ENCODE measurements at regions not wholly inside any gene's neighbourhood (a gene's known extent, or its start where the extent isn't known, plus 50 kb on each side); places are given as distances from the start of the nearest gene placed in this dataset.
"Not testable (repeated sequence)": the region's sequence is repeated elsewhere in the genome, so short reads cannot be mapped to it uniquely, and the experiment has no call there.

DNA sequence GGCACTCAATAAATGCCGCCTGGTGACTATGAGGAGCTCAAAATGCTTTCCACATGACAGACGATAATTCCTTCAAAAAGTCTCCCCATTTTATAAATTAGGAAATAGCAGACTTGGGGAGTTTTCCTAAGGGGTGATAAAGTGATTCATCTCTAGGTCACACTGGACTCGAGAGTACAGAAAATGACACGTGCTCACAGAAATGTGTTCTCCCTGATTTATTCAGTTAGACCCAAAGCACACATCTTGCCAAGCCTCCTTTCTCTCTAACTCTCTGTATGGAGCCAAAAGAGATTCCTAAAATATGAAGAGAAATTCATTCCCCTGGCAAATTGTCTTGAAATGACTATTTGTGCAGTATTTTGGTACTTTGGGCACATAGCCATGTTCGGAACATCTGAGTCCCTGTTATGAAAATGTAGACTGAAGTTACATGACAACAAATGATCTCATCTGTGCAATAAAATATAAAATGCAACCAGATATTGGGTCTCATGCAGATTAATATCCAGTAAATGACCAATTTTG, 381.1 kb downstream of the TFAP2B start:
- no peak for ATAC-seq
- TF ChIP-seq, protein P1, sequence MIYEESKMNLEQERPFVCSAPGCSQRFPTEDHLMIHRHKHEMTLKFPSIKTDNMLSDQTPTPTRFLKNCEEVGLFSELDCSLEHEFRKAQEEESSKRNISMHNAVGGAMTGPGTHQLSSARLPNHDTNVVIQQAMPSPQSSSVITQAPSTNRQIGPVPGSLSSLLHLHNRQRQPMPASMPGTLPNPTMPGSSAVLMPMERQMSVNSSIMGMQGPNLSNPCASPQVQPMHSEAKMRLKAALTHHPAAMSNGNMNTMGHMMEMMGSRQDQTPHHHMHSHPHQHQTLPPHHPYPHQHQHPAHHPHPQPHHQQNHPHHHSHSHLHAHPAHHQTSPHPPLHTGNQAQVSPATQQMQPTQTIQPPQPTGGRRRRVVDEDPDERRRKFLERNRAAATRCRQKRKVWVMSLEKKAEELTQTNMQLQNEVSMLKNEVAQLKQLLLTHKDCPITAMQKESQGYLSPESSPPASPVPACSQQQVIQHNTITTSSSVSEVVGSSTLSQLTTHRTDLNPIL (CRISPR knock-in tag; IDR thresholded peaks at IDR 0.05; ENCODE audit: low read depth): no peak
- TF ChIP-seq, protein P2, sequence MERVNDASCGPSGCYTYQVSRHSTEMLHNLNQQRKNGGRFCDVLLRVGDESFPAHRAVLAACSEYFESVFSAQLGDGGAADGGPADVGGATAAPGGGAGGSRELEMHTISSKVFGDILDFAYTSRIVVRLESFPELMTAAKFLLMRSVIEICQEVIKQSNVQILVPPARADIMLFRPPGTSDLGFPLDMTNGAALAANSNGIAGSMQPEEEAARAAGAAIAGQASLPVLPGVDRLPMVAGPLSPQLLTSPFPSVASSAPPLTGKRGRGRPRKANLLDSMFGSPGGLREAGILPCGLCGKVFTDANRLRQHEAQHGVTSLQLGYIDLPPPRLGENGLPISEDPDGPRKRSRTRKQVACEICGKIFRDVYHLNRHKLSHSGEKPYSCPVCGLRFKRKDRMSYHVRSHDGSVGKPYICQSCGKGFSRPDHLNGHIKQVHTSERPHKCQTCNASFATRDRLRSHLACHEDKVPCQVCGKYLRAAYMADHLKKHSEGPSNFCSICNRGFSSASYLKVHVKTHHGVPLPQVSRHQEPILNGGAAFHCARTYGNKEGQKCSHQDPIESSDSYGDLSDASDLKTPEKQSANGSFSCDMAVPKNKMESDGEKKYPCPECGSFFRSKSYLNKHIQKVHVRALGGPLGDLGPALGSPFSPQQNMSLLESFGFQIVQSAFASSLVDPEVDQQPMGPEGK (CRISPR knock-in tag; IDR thresholded peaks at IDR 0.05; ENCODE audit: borderline replicate concordance): no peak
- TF ChIP-seq SNAI2 (CRISPR knock-in tag; IDR thresholded peaks at IDR 0.05): no peak
- TF ChIP-seq TOX (CRISPR knock-in tag; IDR thresholded peaks at IDR 0.05; ENCODE audit: borderline replicate concordance): no peak
- TF ChIP-seq, protein P3, sequence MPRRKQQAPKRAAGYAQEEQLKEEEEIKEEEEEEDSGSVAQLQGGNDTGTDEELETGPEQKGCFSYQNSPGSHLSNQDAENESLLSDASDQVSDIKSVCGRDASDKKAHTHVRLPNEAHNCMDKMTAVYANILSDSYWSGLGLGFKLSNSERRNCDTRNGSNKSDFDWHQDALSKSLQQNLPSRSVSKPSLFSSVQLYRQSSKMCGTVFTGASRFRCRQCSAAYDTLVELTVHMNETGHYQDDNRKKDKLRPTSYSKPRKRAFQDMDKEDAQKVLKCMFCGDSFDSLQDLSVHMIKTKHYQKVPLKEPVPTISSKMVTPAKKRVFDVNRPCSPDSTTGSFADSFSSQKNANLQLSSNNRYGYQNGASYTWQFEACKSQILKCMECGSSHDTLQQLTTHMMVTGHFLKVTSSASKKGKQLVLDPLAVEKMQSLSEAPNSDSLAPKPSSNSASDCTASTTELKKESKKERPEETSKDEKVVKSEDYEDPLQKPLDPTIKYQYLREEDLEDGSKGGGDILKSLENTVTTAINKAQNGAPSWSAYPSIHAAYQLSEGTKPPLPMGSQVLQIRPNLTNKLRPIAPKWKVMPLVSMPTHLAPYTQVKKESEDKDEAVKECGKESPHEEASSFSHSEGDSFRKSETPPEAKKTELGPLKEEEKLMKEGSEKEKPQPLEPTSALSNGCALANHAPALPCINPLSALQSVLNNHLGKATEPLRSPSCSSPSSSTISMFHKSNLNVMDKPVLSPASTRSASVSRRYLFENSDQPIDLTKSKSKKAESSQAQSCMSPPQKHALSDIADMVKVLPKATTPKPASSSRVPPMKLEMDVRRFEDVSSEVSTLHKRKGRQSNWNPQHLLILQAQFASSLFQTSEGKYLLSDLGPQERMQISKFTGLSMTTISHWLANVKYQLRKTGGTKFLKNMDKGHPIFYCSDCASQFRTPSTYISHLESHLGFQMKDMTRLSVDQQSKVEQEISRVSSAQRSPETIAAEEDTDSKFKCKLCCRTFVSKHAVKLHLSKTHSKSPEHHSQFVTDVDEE (CRISPR knock-in tag; IDR thresholded peaks at IDR 0.05): no peak

DNA sequence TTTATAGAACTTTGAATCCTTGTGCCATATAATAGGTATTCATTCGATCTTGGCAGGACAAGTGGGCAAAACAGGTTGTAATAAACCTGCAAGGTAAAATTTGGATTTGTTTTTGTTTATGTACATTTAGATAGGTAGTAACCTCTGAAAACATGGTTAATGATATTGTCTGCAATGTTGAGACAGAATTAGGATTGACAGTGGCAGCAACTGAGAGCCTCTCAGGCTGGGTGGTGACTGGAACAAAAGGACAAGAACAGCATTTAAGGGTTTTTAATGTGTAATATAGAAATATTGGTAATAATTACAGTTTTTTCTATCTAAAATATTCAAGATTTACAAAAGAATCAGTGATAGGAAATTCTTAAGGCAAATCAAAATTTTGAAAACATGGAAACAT, 382.0 kb downstream of the TFAP2B start:
- ATAC-seq: no peak
- TF ChIP-seq TCF4 (CRISPR knock-in tag; IDR thresholded peaks at IDR 0.05; ENCODE audit: borderline replicate concordance) (no peak), ZFP30 (CRISPR knock-in tag; IDR thresholded peaks at IDR 0.05) (no peak)

DNA sequence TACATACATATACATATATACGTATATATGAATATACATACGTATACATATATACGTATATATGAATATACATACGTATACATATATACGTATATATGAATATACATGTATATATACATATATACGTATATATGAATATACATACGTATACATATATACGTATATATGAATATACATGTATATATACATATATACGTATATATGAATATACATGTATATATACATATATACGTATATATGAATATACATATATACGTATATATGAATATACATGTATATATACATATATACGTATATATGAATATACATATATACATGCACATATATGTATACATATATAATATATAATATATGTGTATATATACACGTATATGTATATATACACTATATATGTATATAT, 384.0 kb downstream of the TFAP2B start:
- ATAC-seq: not testable (repeated sequence)

DNA sequence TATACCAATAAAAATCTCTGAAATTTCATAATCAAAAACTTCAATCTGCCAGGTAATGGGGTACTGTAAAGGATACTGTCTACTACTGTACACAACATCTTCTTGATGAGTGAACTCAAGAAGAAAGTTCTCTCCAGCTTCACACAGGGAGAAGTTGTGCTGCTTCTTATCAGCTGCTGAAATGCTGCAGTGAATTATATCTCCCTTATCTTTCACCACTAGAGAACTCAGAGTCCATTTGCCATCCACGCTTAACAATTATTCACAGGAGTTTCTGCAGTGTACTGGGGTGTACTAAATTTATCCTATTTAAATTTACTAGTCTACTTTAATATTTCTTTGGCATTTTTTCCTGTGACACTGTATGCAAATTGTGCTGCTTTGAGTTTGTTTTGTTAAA, 384.8 kb downstream of the TFAP2B start:
- TF ChIP-seq, protein P4, sequence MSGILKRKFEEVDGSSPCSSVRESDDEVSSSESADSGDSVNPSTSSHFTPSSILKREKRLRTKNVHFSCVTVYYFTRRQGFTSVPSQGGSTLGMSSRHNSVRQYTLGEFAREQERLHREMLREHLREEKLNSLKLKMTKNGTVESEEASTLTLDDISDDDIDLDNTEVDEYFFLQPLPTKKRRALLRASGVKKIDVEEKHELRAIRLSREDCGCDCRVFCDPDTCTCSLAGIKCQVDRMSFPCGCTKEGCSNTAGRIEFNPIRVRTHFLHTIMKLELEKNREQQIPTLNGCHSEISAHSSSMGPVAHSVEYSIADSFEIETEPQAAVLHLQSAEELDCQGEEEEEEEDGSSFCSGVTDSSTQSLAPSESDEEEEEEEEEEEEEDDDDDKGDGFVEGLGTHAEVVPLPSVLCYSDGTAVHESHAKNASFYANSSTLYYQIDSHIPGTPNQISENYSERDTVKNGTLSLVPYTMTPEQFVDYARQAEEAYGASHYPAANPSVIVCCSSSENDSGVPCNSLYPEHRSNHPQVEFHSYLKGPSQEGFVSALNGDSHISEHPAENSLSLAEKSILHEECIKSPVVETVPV (CRISPR knock-in tag; IDR thresholded peaks at IDR 0.05): no peak
- TF ChIP-seq PPARA (CRISPR knock-in tag; IDR thresholded peaks at IDR 0.05; ENCODE audit: borderline replicate concordance) (no peak), RARB (CRISPR knock-in tag; IDR thresholded peaks at IDR 0.05) (no peak), TOX (CRISPR knock-in tag; IDR thresholded peaks at IDR 0.05; ENCODE audit: borderline replicate concordance) (no peak), ARNTL (CRISPR knock-in tag; IDR thresholded peaks at IDR 0.05; ENCODE audit: borderline replicate concordance, low read depth) (no peak), ISL1 (CRISPR knock-in tag; IDR thresholded peaks at IDR 0.05) (no peak), ZNF70 (CRISPR knock-in tag; IDR thresholded peaks at IDR 0.05) (no peak), ZFP3 (CRISPR knock-in tag; IDR thresholded peaks at IDR 0.05) (no peak), CSDC2 (CRISPR knock-in tag; IDR thresholded peaks at IDR 0.05) (no peak), GLIS3 (CRISPR knock-in tag; IDR thresholded peaks at IDR 0.05) (no peak), ZFP30 (CRISPR knock-in tag; IDR thresholded peaks at IDR 0.05) (no peak), OSR1 (CRISPR knock-in tag; IDR thresholded peaks at IDR 0.05) (no peak), ZNF565 (CRISPR knock-in tag; conservative IDR thresholded peaks at IDR 0.05; ENCODE audit: low read depth) (no peak), BACH2 (CRISPR knock-in tag; IDR thresholded peaks at IDR 0.05; ENCODE audit: borderline replicate concordance) (no peak), SNAI2 (CRISPR knock-in tag; IDR thresholded peaks at IDR 0.05) (no peak)
- TF ChIP-seq, protein P2 (CRISPR knock-in tag; IDR thresholded peaks at IDR 0.05; ENCODE audit: borderline replicate concordance): no peak
- TF ChIP-seq, protein P5, sequence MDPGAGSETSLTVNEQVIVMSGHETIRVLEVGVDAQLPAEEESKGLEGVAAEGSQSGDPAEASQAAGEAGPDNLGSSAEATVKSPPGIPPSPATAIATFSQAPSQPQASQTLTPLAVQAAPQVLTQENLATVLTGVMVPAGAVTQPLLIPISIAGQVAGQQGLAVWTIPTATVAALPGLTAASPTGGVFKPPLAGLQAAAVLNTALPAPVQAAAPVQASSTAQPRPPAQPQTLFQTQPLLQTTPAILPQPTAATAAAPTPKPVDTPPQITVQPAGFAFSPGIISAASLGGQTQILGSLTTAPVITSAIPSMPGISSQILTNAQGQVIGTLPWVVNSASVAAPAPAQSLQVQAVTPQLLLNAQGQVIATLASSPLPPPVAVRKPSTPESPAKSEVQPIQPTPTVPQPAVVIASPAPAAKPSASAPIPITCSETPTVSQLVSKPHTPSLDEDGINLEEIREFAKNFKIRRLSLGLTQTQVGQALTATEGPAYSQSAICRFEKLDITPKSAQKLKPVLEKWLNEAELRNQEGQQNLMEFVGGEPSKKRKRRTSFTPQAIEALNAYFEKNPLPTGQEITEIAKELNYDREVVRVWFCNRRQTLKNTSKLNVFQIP (CRISPR knock-in tag; IDR thresholded peaks at IDR 0.05; ENCODE audit: borderline replicate concordance, low read depth): no peak
- no peak for ATAC-seq

DNA sequence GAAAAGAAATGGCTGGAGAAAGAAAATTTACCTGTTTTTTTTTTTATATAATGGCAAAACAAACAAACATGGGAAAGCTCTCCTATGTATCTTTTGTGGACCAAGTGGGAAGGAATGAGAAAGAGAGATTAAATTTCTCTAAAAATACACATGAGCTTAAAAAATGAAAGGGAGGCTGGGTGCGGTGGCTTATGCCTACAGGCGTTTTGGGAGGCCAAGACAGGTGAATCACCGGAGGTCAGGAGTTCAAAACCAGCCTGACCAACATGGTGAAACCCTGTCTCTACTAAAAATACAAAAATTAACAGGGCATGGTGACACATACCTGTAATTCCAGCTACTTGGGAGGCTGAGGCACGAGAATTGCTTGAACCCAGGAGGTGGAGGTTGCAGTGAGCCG, 388.0 kb downstream of the TFAP2B start:
- ATAC-seq: not testable (repeated sequence)

All from SK-N-SH treated with all-trans-retinoic acid at 6 μM for 48 hours (cell line).